ENCODE measurements at regions not wholly inside any gene's neighbourhood (a gene's known extent, or its start where the extent isn't known, plus 50 kb on each side); places are given as distances from the start of the nearest gene placed in this dataset.

DNA sequence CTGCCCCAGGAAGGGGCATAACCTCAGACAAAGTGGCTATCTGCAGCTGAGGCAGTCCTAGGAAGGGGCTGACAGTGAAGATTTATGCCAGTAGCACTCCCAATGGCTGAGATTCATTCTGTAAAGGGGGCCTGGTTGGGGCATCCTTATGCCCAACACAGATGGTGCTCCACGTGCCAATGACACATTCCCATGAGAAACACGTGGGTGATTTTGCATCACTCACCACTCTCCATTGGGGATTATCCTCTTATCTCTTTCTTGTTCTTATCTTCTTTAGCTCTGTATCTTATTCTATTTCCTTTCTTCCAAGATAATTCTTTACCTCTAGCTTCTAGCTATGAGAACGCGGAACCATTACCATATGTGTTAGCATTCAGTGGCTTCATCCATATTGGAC is 194.0 kb upstream of the TUT7 start:
- TF ChIP-seq, protein P1, sequence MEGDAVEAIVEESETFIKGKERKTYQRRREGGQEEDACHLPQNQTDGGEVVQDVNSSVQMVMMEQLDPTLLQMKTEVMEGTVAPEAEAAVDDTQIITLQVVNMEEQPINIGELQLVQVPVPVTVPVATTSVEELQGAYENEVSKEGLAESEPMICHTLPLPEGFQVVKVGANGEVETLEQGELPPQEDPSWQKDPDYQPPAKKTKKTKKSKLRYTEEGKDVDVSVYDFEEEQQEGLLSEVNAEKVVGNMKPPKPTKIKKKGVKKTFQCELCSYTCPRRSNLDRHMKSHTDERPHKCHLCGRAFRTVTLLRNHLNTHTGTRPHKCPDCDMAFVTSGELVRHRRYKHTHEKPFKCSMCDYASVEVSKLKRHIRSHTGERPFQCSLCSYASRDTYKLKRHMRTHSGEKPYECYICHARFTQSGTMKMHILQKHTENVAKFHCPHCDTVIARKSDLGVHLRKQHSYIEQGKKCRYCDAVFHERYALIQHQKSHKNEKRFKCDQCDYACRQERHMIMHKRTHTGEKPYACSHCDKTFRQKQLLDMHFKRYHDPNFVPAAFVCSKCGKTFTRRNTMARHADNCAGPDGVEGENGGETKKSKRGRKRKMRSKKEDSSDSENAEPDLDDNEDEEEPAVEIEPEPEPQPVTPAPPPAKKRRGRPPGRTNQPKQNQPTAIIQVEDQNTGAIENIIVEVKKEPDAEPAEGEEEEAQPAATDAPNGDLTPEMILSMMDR (IDR thresholded peaks at IDR 0.05) = no peak
- TF ChIP-seq EZH2 (IDR thresholded peaks at IDR 0.05; ENCODE audit: borderline replicate concordance, insufficient read depth, low read depth, low read length, poor library complexity, severe bottlenecking) = no peak
